Heart left ventricle (tissue), 16 donors: ENCODE measurements at regions not wholly inside any gene's neighbourhood (a gene's known extent, or its start where the extent isn't known, plus 50 kb on each side); places are given as distances from the start of the nearest gene placed in this dataset.

Experiments
- ATAC-seq, 4 donors: fragments of 200-7000 bp; cut with Tn5 transposase; one replicate each; pipeline ENCODE4 v1.9.1; 2020 to 2022; ENCODE audit warnings: moderate library complexity in 4 of 4, mild to moderate bottlenecking in 3 of 4, moderate number of reproducible peaks in 1 of 4
- DNase-seq, 5 donors: peaks; one replicate each; pipeline ENCODE4 v3.0.0-alpha.2; 2020
- H3K27ac ChIP-seq, 12 donors: fragments of 200-600 bp; sonication (generic) in 4 of 12; one replicate each; pipeline versions ENCODE4 v1.5.0 to v1.8.0; 2016 to 2022; ENCODE audit warnings: mild to moderate bottlenecking in 2 of 12
- H3K27me3 ChIP-seq, 9 donors: fragments of 200-600 bp; sonication (generic) in 2 of 9; one replicate each; pipeline versions ENCODE4 v1.5.1 to v1.8.0; 2016 to 2022; ENCODE audit warnings: mild to moderate bottlenecking in 3 of 9
- H3K36me3 ChIP-seq, 9 donors: fragments of 200-600 bp; sonication (generic) in 2 of 9; one replicate each; pipeline versions ENCODE4 v1.5.0 to v1.8.0; 2018 to 2022; ENCODE audit warnings: mild to moderate bottlenecking in 2 of 9
- H3K4me1 ChIP-seq, 12 donors: fragments of 200-600 bp; sonication (generic) in 4 of 12; one replicate each; pipeline versions ENCODE4 v1.5.0 to v1.8.0; 2016 to 2022; ENCODE audit warnings: mild to moderate bottlenecking in 3 of 12
- H3K4me3 ChIP-seq, 12 donors: fragments of 200-600 bp; sonication (generic) in 4 of 12; one replicate each; pipeline versions ENCODE4 v1.5.0 to v1.8.0; 2017 to 2022; ENCODE audit warnings: mild to moderate bottlenecking in 9 of 12, moderate library complexity in 4 of 12
- H3K9me3 ChIP-seq, 12 donors: fragments of 200-600 bp; sonication (generic) in 4 of 12; one replicate each; pipeline versions ENCODE4 v1.5.0 to v1.8.0; 2016 to 2022; ENCODE audit warnings: mild to moderate bottlenecking in 1 of 12
- POLR2A ChIP-seq, 2 donors: fragments of 450-650 bp; IDR thresholded peaks; one replicate each; pipeline ENCODE4 v1.6.1; 2017; ENCODE audit warnings: antibody characterized with exemption in 2 of 2, mild to moderate bottlenecking in 2 of 2, moderate library complexity in 2 of 2
- WGBS, 4 donors: extraction: QIAGEN DNeasy Blood & Tissue Kit in 2 of 4; methylation state at CpG; one replicate each; pipeline versions ENCODE4 v1.1.5 to v1.1.7; 2013 to 2018; 5-methylcytosine and 5-hydroxymethylcytosine counted together
- intact Hi-C, 10 donors: fragments of 100-400 bp; cut with DNase I; formaldehyde crosslinking; loops; one replicate each; pipeline versions ENCODE4 v1.11.1 to v1.14.2; 2022
- TF ChIP-seq, protein P1 (sequence below), 12 donors: fragments of 200-600 bp; sonication (generic) in 4 of 12; IDR thresholded peaks; one replicate each; pipeline versions ENCODE4 v1.5.0 to v1.8.0; 2018 to 2022; ENCODE audit warnings: antibody characterized with exemption in 12 of 12, mild to moderate bottlenecking in 5 of 12
- donor health status: ischemic (EF 13 %, LVEDD 7.1; RV severe dilation, severe dysfunction).
- donor health status: healthy with polysubstance abuse.
- donor health status: DM: no; HTN: yes; CAD: no.
- donor health status: DM: no; HTN: no; CAD: no.
- donor health status: ischemic (EF 25% LVEDD 6.9; RV normal size, moderate dysfunction).
- donor health status: ischemic (EF 25% LVEDD 5.7; RV mildly dilated, moderate dysfunction).
- donor health status: healthy.
- donor health status: DM: yes; HTN: yes; CAD: no.
- donor health status: ischemic (EF 35%, LVEDD 5.7; RV mildly dilated, moderate dysfunction).
- donor health status: nonischemic (EF 11% LVEDD 7.7; RV severe dilation, severe dysfunction).
- donor health status: DM: yes; HTN: yes; CAD: no.
- donor health status: PGD.
- donor health status: ischemic (EF 29% LVEDD 5.4; RV normal size, mild dysfunction).
- donor health status: nonischemic (EF 23%, LVEDD 6.1; RV moderate dilation, normal function).

DNA sequence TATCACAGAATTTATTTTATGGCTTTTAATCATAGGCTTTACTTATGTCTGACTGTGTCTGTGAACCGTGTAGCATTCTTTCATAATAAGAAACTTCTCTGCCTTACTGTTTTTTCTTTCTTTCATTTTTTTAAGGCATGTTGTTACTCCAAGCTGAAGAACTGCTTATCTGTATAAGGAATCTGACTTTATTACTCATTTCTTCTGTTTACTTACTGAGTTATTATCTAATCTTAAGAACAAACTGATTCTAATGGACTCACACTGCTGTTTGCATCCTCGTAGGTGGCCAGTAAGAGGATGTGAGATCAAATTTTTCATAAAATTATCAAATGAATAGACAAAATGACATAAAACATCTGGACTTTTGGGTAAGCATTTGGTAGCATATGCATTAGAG, 54.7 kb upstream of the DNAJC1 start:
- peaks cover 0 to 2% (median 0%) of the 10 kb centered on the region in 9 donors for H3K27me3 ChIP-seq
- no peaks in the 10 kb centered on the region for H3K36me3 ChIP-seq
- WGBS, 4 donors, result 66 to 75% (median 70%) methylated on average over 2 of the region's 2 CpGs
- no peak for ATAC-seq
- no peaks in the 10 kb centered on the region for H3K4me1 ChIP-seq
- H3K27ac ChIP-seq, result no peak overlapping the region
- intact Hi-C loops, result no loop called here
- H3K4me3 ChIP-seq, result no peak overlapping the region
- peaks cover 0 to 10% (median 0%) of the 10 kb centered on the region in 12 donors for H3K9me3 ChIP-seq
- TF ChIP-seq, protein P1, sequence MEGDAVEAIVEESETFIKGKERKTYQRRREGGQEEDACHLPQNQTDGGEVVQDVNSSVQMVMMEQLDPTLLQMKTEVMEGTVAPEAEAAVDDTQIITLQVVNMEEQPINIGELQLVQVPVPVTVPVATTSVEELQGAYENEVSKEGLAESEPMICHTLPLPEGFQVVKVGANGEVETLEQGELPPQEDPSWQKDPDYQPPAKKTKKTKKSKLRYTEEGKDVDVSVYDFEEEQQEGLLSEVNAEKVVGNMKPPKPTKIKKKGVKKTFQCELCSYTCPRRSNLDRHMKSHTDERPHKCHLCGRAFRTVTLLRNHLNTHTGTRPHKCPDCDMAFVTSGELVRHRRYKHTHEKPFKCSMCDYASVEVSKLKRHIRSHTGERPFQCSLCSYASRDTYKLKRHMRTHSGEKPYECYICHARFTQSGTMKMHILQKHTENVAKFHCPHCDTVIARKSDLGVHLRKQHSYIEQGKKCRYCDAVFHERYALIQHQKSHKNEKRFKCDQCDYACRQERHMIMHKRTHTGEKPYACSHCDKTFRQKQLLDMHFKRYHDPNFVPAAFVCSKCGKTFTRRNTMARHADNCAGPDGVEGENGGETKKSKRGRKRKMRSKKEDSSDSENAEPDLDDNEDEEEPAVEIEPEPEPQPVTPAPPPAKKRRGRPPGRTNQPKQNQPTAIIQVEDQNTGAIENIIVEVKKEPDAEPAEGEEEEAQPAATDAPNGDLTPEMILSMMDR (IDR thresholded peaks at IDR 0.05), result no peak
- no peak for TF ChIP-seq POLR2A (IDR thresholded peaks at IDR 0.05)
- DNase-seq, result no peak

DNA sequence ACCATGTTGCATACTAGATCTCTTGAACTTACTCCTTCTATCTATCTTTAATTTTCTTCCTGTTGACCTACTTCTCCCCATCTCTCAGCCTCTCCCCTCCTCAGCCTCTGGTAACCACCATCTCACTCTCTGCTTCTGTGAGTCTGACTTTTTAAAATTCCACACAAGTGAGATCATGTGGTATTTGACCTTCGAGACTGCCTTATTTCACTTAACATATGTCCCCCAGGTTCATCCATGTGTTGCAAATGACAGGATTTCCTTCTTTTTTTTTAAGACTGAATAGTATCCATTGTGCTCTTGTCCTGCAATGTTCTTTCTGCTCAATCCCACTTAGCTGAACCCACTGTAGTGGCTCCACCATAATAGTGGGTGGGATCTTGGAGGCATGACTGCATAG, 51.4 kb upstream of the DNAJC1 start:
- no peaks in the 10 kb centered on the region for H3K4me1 ChIP-seq
- TF ChIP-seq POLR2A (IDR thresholded peaks at IDR 0.05), result no peak
- TF ChIP-seq, protein P1 (IDR thresholded peaks at IDR 0.05), result no peak
- ATAC-seq (no peak), DNase-seq (no peak)
- no peak overlapping the region for H3K27ac ChIP-seq
- 23 to 42% (median 33%) methylated on average over 1 of the region's 1 CpG for WGBS, 4 donors
- no peaks in the 10 kb centered on the region for H3K27me3 ChIP-seq
- H3K9me3 ChIP-seq, result no peaks in the 10 kb centered on the region
- no peak overlapping the region for H3K4me3 ChIP-seq
- no peaks in the 10 kb centered on the region for H3K36me3 ChIP-seq
- intact Hi-C loops, result no loop called here
